Endodermal cell (in vitro differentiated cells): ENCODE measurements at regions not wholly inside any gene's neighbourhood (a gene's known extent, or its start where the extent isn't known, plus 50 kb on each side); places are given as distances from the start of the nearest gene placed in this dataset.

Experiments used
- DNase-seq: peaks from one replicate; pipeline ENCODE4 v3.0.0-alpha.2; 2017
- H3K27ac ChIP-seq: 2 replicates; pipeline ENCODE4 v1.5.1; 2013; ENCODE audit warnings: mild to moderate bottlenecking, low read depth, low read length, moderate library complexity
- H3K27me3 ChIP-seq: 2 replicates; pipeline ENCODE4 v1.6.1; 2013; ENCODE audit warnings: mild to moderate bottlenecking, low read length, moderate library complexity; ENCODE audit not compliant: insufficient read depth, control insufficient read depth, poor library complexity, severe bottlenecking
- H3K36me3 ChIP-seq: 2 replicates; pipeline ENCODE4 v1.7.0; 2013; ENCODE audit warnings: mild to moderate bottlenecking, low read length, moderate library complexity; ENCODE audit not compliant: control insufficient read depth, insufficient read depth
- H3K4me1 ChIP-seq: one replicate; pipeline ENCODE4 v1.7.0; 2013; ENCODE audit warnings: low read length; ENCODE audit not compliant: control insufficient read depth, insufficient read depth
- H3K4me3 ChIP-seq: 2 replicates; pipeline ENCODE4 v1.5.1; 2013; ENCODE audit warnings: mild to moderate bottlenecking, low read length, moderate library complexity
- H3K9ac ChIP-seq: 2 replicates; pipeline ENCODE4 v1.6.1; 2013; ENCODE audit warnings: mild to moderate bottlenecking, low read length, moderate library complexity; ENCODE audit not compliant: poor library complexity, severe bottlenecking; ENCODE audit errors: extremely low read depth
- H3K9me3 ChIP-seq: 2 replicates; pipeline ENCODE4 v1.6.1; 2013; ENCODE audit warnings: mild to moderate bottlenecking, low read length, moderate library complexity; ENCODE audit not compliant: control insufficient read depth
- H3K27ac Mint-ChIP-seq: 2 replicates; pipeline ENCODE4 v1.8.0; 2020; ENCODE audit warnings: mixed read lengths
- H3K27me3 Mint-ChIP-seq: 2 replicates; pipeline ENCODE4 v1.8.0; 2021; ENCODE audit warnings: mild to moderate bottlenecking, mixed read lengths; ENCODE audit not compliant: insufficient read depth
- H3K36me3 Mint-ChIP-seq: 2 replicates; pipeline ENCODE4 v1.8.0; 2020; ENCODE audit warnings: low read depth, mixed read lengths
- H3K4me1 Mint-ChIP-seq: 2 replicates; pipeline ENCODE4 v1.8.0; 2020; ENCODE audit warnings: mixed read lengths
- H3K4me3 Mint-ChIP-seq: 2 replicates; pipeline ENCODE4 v1.8.0; 2020; ENCODE audit warnings: mild to moderate bottlenecking, moderate library complexity, mixed read lengths
- H3K9me3 Mint-ChIP-seq: 2 replicates; pipeline ENCODE4 v1.8.0; 2020; ENCODE audit warnings: mild to moderate bottlenecking, mixed read lengths
- WGBS, 2 experiments: methylation state at CpG; one replicate each; pipeline versions ENCODE4 v1.1.5 to v1.1.7; 2013; ENCODE audit warnings: missing lambda C conversion rate in 2 of 2, mixed read lengths in 1 of 2; ENCODE audit not compliant: insufficient coverage in 1 of 2, insufficient read length in 1 of 2; 5-methylcytosine and 5-hydroxymethylcytosine counted together
- TF ChIP-seq, protein P1 (sequence below): fragments of 200-600 bp; sonication (generic); conservative IDR thresholded peaks from 2 replicates; pipeline ENCODE4 v1.5.0; 2021; ENCODE audit warnings: antibody characterized with exemption, mild to moderate bottlenecking

DNA sequence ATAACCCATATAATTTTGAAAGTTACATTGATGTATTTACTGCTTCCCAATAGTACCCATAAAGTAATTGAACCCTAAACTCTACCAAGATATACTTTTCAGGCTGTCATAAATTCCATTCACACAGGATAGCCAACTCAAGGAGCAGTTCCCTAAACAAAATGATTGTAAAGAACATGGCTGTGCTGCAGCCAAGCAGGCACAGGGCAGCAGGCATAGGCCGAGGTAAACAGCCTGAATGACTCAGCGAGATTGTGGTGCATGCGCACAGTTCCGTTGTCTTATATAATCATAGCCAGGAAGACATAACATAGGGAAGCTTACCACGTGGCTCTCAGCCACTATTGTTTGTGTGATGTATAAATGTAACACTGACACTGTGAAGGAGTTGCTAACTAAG lies 344.9 kb downstream of the FSCB start:
- H3K4me3 Mint-ChIP-seq: no peak overlapping the region
- TF ChIP-seq, protein P1, sequence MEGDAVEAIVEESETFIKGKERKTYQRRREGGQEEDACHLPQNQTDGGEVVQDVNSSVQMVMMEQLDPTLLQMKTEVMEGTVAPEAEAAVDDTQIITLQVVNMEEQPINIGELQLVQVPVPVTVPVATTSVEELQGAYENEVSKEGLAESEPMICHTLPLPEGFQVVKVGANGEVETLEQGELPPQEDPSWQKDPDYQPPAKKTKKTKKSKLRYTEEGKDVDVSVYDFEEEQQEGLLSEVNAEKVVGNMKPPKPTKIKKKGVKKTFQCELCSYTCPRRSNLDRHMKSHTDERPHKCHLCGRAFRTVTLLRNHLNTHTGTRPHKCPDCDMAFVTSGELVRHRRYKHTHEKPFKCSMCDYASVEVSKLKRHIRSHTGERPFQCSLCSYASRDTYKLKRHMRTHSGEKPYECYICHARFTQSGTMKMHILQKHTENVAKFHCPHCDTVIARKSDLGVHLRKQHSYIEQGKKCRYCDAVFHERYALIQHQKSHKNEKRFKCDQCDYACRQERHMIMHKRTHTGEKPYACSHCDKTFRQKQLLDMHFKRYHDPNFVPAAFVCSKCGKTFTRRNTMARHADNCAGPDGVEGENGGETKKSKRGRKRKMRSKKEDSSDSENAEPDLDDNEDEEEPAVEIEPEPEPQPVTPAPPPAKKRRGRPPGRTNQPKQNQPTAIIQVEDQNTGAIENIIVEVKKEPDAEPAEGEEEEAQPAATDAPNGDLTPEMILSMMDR: no peak

DNA sequence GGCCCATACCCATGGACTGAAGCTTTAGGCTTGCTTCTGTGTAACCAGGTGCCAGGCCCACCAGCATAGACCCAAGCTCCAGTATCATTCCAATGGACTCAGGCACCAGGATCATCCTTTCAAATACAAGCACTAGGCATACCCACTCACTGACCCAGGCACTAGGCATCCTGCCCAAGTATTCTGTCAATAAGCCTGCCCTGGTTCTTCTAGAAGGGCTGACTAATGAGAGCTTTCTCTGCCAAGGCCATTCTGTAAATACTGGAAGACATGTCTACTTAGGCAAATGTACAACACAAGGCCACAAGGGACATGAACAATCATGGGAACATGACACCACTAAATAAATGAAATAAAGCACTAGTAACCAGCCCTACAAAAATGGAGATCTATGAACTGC lies 352.2 kb downstream of the FSCB start:
- Histone ChIP-seq H3K36me3 (no peaks in the 10 kb centered on the region), H3K4me1 (no peaks in the 10 kb centered on the region), H3K9me3 (peaks cover 31% of the 10 kb centered on the region), H3K27me3 (no peaks in the 10 kb centered on the region), H3K4me3 (no peak overlapping the region), H3K9ac (no peak overlapping the region), H3K27ac (no peak overlapping the region)
- H3K27ac Mint-ChIP-seq: no peak overlapping the region
- TF ChIP-seq, protein P1: no peak
- no peaks in the 10 kb centered on the region for H3K36me3 Mint-ChIP-seq
- peaks cover 11% of the 10 kb centered on the region for H3K9me3 Mint-ChIP-seq
- no peak overlapping the region for H3K4me3 Mint-ChIP-seq
- no peaks in the 10 kb centered on the region for H3K27me3 Mint-ChIP-seq
- peaks cover 7% of the 10 kb centered on the region for H3K4me1 Mint-ChIP-seq
- no peak for DNase-seq

More for the DNA sequence above, 344.9 kb downstream of the FSCB start:
- Mint-ChIP-seq H3K27me3 (no peaks in the 10 kb centered on the region), H3K36me3 (peaks cover 3% of the 10 kb centered on the region), H3K9me3 (peaks cover 10% of the 10 kb centered on the region), H3K27ac (no peak overlapping the region), H3K4me1 (peaks cover 10% of the 10 kb centered on the region)
- no peaks in the 10 kb centered on the region for H3K36me3 ChIP-seq
- no peak for DNase-seq
- no peaks in the 10 kb centered on the region for H3K4me1 ChIP-seq
- H3K4me3 ChIP-seq: no peak overlapping the region
- H3K27me3 ChIP-seq: no peaks in the 10 kb centered on the region
- peaks cover 15% of the 10 kb centered on the region for H3K9me3 ChIP-seq
- WGBS, 2 experiments: 93 to 97% methylated on average over 3 to 5 of the region's 5 CpGs
- H3K9ac ChIP-seq: no peak overlapping the region
- no peak overlapping the region for H3K27ac ChIP-seq

DNA sequence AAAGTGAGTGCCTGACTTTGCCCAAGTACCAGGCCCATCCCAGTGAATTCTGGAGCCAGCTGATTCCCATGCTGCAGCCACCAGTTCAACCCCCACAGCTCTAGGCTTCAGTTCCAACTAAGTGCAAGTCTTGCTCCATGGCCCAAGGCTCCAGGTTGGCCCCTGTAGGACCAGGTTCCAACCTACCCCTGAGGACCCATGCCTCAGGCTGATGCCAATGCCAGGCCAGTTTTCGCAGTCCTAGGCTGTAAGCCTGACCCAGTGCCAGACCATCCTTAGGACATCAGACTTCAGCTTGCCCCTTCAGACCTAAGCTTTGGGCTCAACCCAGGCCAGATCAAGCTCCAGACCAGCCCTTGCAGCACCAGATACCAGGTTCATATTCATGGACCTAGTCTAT lies 352.6 kb downstream of the FSCB start:
- Histone ChIP-seq H3K9me3 (peaks cover 31% of the 10 kb centered on the region), H3K4me1 (no peaks in the 10 kb centered on the region), H3K27ac (no peak overlapping the region), H3K4me3 (no peak overlapping the region), H3K36me3 (no peaks in the 10 kb centered on the region), H3K27me3 (no peaks in the 10 kb centered on the region), H3K9ac (no peak overlapping the region)
- no peaks in the 10 kb centered on the region for H3K36me3 Mint-ChIP-seq
- WGBS, 2 experiments: 93 to 100% methylated on average over 1 of the region's 1 CpG
- DNase-seq: no peak
- peaks cover 7% of the 10 kb centered on the region for H3K4me1 Mint-ChIP-seq
- no peak overlapping the region for H3K27ac Mint-ChIP-seq
- peaks cover 11% of the 10 kb centered on the region for H3K9me3 Mint-ChIP-seq
- no peaks in the 10 kb centered on the region for H3K27me3 Mint-ChIP-seq
- TF ChIP-seq, protein P1: no peak
- H3K4me3 Mint-ChIP-seq: no peak overlapping the region
